ENCODE measurements at regions not wholly inside any gene's neighbourhood (a gene's known extent, or its start where the extent isn't known, plus 50 kb on each side); places are given as distances from the start of the nearest gene placed in this dataset.

GRCh38 chr5:36759117-36759516 lies 117.5 kb upstream of the NIPBL start:
- no peak for TF ChIP-seq CTCF (IDR thresholded peaks at IDR 0.05; ENCODE audit: low read depth, low read length, poor library complexity, severe bottlenecking)
- TF ChIP-seq EZH2phosphoT487 (IDR thresholded peaks at IDR 0.05; ENCODE audit: borderline replicate concordance, low read length) = no peak
